HG03565 (cell line): ENCODE measurements at regions not wholly inside any gene's neighbourhood (a gene's known extent, or its start where the extent isn't known, plus 50 kb on each side); places are given as distances from the start of the nearest gene placed in this dataset.

ENCODE experiments used
- ATAC-seq: cut with Tn5 transposase; IDR thresholded peaks from one replicate; pipeline ENCODE4 v1.9.1; 2021; ENCODE audit warnings: mild to moderate bottlenecking, moderate library complexity; ENCODE audit not compliant: unreplicated experiment

DNA sequence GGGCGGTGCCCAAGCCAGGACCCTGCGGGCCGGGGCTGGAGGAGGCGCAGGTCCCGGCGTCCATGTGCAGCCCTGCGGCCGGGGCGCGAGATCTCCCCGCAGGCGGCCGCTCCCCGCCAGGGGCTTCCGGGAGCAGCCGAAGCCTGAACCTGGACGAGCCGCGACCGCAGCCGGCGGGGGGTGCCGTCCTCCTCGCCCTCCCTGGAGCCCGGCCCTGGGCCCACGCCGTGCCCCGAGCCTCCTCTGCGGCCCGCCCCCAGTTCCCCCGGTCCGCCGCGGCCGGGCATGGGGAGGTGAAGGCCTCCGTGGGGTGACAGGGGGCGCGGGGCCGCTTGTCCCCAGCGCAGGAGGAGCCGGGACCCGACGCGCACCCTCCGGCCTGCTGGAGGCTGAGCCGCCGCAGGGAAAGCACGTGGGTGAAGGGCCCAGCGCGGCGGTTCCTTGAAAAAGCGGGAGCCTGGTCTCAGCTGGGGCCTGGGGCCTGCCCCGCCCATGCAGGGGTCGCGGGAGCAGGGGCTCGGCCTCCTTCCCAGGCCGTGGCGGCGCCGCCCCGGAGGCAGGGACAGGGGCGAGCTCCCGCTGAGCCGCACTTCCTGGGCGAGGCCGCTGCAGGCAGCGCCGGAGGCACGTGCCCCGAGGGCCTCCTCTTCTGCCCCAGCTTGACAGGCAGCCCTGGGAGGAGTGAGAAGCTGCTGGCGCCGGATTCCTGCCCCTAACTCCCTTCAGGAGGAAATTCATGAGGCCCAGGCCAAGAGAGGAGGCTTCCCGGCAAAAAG is 55.6 kb upstream of the PPP2R5C start:
- ATAC-seq: no peak

DNA sequence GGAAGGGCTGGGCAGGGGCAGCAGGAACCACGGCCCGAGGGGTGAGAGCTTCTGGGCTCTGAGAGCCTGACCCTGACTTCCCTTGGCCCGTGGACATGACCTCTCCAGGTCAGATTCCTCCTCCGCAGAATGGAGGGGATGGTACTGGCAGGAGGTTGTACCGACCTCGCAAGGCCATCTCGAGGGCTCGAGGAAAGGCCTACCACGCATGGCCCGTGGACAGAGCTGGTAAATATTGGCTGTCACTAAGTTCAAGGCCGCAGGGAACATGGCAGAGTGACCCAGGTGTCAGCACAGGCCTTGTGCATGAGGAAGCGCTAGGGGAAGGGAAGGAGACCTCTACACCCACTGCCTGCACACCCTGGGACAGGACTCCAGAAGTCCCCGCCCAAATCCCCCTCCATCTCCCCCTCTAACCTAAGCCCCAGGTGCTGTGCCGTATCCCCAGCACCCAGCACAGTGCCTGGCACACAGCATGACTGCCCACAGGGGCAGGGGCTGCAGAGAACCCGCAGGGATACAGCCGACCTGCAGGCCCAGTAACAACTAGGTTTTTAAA is 54.9 kb upstream of the PPP2R5C start:
- no peak for ATAC-seq

DNA sequence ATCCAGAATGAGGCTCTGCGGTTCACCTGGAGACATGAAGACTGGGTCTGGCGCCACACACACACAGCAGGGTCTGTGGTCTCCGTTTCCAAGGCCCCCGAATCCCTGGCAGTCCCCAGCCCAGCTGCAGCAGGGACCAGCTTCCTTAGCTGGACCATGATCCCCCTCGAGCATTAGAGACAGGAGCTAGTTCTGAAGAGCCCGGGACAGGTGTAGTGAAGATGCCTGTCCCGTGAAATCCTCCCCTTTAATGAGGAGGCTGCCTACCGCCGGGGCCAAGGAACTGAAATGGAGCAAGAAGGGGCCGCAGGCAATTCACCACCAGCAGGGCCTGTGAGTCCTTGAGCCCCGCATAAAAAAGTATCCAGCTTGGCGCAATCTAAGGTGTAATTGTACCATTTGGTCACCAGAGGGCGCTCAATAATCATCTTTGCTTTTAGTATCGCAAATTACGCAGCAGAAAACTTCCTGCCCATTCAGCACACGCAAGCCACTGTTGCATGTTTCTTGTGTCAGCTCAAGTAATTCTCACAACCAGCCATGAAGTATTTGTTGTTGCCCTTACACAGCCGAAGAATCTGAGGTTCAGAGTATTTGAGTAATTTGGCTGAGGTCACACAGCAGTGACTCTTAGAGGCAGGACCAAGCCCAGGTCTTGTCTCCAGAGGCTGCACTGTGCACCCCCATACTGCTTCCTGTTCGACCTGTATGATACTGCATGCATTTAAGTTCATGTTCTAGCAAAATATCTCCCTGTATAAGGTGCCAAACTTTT is 54.3 kb upstream of the PPP2R5C start:
- ATAC-seq: no peak

DNA sequence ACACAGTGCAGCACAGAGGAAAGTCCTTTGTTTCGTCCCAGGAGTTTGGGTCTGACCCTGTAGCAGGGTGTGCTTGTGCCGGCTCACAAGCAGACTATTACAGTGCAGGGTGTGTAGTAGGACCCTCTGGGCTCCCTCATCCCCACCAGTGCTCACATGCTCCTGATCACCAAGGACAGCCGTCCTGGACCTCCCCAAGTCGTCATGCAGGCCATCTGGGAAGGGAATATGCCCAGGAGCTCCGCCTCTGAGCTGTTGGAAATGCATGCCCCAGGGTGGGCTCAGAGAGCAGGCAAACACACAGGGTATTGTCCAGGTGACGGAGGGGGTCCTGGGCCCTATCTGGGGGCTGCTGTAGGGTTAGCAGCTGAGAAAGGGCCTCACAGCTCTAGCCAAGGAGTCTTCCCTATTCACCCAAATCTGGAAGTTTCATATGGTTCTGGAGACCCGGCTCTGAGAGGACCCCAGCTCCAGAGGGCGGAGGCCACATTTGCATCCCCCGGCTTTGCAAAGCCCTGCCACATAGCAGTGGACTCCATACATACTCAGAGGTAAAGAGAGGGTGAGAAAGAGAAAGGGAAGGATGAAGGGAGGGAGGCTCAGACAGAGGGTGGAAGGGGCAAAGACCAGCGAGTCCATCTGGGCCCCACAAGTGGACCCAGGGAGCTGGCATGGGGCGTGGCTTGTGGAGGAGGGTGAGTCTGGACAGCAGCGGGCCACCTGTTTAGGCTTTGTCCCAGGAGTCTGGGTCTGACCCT is 53.5 kb upstream of the PPP2R5C start:
- ATAC-seq: no peak

DNA sequence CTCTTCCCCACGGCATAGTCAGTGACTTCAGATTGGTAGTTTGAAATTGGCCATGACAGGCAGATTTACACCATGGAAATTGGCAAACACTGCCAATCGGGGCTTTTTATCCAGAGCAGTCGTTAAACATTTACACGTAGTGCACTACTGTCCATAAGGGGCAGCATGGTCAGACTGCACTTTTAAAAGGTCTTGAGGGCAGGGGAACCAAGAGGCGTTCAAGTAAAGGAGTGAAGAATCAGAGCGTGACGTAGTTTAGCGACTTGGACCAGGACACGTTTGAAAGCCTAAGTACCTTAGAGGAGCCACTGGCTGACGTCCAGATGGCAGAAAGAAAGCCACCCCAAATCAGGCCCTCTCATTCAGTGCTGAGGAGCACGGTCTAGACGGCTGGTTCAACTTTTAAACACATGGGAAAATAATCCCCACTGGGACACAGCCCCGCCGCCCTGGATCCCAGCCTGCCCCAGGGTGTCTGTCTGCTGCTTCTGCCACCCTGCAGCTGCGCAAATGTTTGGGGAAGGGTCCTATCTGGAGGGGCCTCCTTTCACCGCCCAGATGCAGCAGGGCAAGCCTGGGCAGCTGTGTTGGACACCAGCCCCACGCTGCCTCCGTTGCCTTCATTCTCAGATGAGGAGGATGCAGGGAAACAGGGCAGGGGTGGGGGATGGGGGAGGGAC is 52.5 kb upstream of the PPP2R5C start:
- ATAC-seq: no peak

DNA sequence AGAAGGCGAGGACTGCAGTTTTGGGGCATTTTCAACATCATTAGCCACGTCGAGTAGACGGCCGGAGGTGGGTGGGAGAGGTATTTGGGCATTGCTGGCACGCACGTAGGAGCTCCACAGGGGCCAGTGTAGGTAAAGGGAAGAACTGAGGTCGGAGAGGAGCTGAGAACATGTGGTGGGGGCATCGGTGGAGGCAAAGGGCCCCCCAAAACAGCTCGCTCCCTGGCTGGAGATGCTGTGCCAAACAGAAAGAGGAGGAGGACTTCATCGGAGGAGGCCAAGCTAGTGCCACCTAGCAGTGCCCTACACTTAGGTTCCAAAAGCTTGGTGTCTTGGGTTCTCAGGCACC is 52.0 kb upstream of the PPP2R5C start:
- no peak for ATAC-seq

DNA sequence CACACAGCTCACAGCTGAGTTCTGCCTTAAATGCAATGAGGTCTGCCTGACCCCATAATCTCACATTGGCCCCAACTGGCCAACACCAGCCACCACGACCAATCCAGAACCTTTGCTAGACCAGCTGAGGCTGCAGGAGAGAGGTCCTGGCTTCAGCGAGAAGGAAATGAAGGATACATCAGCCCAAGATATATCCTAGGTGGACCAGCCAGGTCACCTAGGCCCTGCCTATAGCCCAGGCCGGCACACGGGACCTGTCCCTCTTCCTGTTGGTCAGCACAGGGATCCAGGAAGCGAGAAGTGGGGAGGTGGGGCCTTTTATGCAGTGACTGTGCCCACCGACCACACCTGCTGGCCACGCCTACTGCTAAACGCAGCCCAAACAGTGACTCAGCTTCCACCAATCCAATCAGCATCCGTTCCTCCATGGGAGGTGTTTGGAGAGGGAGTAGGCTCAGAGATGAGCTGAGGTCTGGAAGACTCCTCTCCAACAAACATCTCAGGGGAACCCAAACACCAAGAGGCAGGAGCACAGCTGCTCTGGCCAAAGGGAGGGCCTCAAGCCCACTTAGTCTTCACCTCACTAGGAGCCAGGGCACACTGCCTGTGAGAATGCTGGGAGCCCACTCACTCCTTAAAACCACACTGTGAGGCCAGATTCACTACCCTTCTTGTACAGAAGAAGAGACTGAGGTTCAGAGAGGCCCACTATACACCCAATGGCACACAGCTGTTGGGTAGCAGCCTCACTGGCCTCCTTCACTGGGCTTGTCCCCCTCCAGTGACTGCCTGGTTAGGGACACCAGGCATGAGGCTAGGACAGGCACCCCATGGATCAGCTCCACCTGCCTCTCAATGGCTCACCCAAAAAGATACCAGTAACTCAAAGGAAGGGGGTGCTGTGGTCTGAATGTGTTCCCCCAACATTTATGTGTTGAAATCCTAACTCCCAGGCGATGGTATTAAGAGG is 51.3 kb upstream of the PPP2R5C start:
- no peak for ATAC-seq

DNA sequence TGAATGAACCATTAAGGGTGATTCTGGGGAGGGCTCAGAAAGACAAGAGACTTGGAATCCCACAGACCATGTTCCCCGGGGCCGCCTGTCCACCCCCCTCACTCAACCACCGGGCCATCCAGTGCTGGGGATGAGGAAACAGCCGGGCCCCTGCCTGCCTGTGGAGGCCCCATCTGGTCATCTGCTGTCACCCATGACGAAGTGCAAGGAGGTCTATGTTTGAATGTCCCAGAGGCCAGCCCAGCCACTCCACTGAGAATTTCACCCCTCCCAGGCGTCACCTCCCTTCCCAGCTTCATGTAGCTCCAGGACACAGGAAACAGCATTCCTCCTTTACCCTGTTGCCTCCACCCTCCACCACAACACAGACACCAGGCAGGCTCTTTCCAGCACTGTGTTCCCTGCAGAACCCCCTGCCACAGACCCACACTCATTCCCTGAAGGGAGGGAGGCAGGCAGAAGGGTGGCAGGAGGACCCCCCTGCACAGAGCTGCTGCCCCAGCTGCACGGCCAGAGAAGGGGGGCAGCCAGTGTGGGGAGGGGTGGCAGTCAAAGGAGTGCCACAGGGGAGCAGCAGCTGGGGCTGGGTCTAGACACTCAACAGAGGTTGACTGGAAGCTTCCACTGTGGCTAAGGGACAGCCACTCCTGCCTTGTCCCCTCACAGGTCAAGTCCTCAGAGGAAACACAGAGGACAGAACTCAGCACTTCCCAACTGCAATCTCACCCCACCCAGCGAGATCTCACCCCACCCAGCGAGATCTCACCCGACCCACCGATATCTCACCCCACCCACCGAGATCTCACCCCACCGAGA is 50.3 kb upstream of the PPP2R5C start:
- ATAC-seq: no peak
